ENCODE measurements at regions not wholly inside any gene's neighbourhood (a gene's known extent, or its start where the extent isn't known, plus 50 kb on each side); places are given as distances from the start of the nearest gene placed in this dataset.

GRCh38 chr7:25666671-25667060, 438.4 kb upstream of the NPVF start:
- intact Hi-C loops (cut with DNase I): no loop called here

DNA sequence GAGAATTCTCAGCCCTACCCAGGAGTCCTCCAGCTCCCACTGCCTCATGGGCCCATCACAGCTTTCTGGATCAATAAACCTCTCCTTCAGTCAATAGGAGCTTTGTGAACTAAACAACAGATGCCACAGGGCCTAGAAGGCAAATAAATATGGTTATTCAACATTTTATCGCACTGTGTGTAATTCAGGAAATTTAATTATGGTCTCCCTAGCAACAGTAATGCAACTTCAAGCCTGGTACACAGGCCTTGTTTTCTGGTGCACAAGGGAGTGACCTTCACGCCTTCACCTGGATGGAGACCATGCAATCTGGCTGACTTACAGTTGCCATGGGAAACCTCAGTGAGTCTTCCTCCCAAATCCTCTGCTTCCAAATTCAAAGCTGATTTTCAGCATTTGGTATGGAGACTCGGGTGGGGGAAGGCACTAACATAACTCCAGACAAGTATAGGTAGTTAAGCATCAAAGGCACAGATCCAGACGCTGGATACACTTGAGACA, 441.0 kb upstream of the NPVF start:
- no peaks in the 10 kb centered on the region for H3K27me3 ChIP-seq
- H3K9me3 ChIP-seq: no peaks in the 10 kb centered on the region
- ATAC-seq (no peak), DNase-seq (no peak)
- no peaks in the 10 kb centered on the region for H3K36me3 ChIP-seq
- WGBS (ENCODE audit: insufficient coverage, low coverage, low lambda C conversion rate, missing lambda C conversion rate): 59% methylated on average over 4 of the region's 4 CpGs
- H3K4me3 ChIP-seq: no peak overlapping the region
- no peak for TF ChIP-seq POLR2A (IDR thresholded peaks at IDR 0.05)
- TF ChIP-seq, protein P1, sequence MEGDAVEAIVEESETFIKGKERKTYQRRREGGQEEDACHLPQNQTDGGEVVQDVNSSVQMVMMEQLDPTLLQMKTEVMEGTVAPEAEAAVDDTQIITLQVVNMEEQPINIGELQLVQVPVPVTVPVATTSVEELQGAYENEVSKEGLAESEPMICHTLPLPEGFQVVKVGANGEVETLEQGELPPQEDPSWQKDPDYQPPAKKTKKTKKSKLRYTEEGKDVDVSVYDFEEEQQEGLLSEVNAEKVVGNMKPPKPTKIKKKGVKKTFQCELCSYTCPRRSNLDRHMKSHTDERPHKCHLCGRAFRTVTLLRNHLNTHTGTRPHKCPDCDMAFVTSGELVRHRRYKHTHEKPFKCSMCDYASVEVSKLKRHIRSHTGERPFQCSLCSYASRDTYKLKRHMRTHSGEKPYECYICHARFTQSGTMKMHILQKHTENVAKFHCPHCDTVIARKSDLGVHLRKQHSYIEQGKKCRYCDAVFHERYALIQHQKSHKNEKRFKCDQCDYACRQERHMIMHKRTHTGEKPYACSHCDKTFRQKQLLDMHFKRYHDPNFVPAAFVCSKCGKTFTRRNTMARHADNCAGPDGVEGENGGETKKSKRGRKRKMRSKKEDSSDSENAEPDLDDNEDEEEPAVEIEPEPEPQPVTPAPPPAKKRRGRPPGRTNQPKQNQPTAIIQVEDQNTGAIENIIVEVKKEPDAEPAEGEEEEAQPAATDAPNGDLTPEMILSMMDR (IDR thresholded peaks at IDR 0.05): no peak
- no peak overlapping the region for H3K27ac ChIP-seq
- no peaks in the 10 kb centered on the region for H3K4me1 ChIP-seq
- intact Hi-C loops (cut with DNase I): no loop called here

More at GRCh38 chr7:25666671-25667060, 438.4 kb upstream of the NPVF start:
- Histone ChIP-seq H3K27me3 (no peaks in the 10 kb centered on the region), H3K27ac (no peak overlapping the region), H3K4me1 (no peaks in the 10 kb centered on the region), H3K9me3 (no peaks in the 10 kb centered on the region), H3K4me3 (no peak overlapping the region), H3K36me3 (no peaks in the 10 kb centered on the region)
- no peak for ATAC-seq
- DNase-seq: no peak
- WGBS (ENCODE audit: insufficient coverage, low coverage, low lambda C conversion rate, missing lambda C conversion rate): 41% methylated on average over 2 of the region's 2 CpGs
- TF ChIP-seq, protein P1 (IDR thresholded peaks at IDR 0.05): no peak
- TF ChIP-seq POLR2A (IDR thresholded peaks at IDR 0.05): no peak

GRCh38 chr7:25669961-25670841, 441.9 kb upstream of the NPVF start:
- no peaks in the 10 kb centered on the region for H3K36me3 ChIP-seq
- TF ChIP-seq, protein P1 (IDR thresholded peaks at IDR 0.05): no peak
- no peak for TF ChIP-seq POLR2A (IDR thresholded peaks at IDR 0.05)
- H3K27me3 ChIP-seq: no peaks in the 10 kb centered on the region
- H3K4me1 ChIP-seq: no peaks in the 10 kb centered on the region
- ATAC-seq (no peak), DNase-seq (no peak)
- H3K27ac ChIP-seq: no peak overlapping the region
- no peak overlapping the region for H3K4me3 ChIP-seq
- WGBS (ENCODE audit: insufficient coverage, low coverage, low lambda C conversion rate, missing lambda C conversion rate): 45% methylated on average over 12 of the region's 13 CpGs
- intact Hi-C loops (cut with DNase I): no loop called here
- no peaks in the 10 kb centered on the region for H3K9me3 ChIP-seq

DNA sequence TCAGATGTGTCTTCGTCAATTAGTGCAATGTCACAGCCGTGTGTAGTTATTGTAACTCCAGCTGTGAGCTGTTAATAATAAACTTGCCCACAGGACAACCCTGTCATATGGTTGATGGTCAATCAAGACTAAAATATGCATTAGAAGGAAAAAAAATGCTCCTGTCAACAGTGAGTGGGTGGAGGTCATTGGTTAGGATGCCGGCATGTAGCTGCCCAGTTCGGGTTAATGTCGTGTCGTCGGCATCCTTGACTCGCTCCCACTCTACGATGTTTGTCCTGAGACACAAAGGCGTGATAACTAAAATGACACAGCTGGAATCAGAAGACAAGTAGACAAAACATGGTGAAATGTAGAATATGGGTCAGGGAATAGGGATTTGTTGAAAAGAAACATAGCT, 442.8 kb upstream of the NPVF start:
- DNase-seq (no peak), ATAC-seq (no peak)
- no peak overlapping the region for H3K27ac ChIP-seq
- intact Hi-C loops (cut with DNase I): no loop called here
- H3K9me3 ChIP-seq: no peaks in the 10 kb centered on the region
- no peaks in the 10 kb centered on the region for H3K27me3 ChIP-seq
- no peak overlapping the region for H3K4me3 ChIP-seq
- no peaks in the 10 kb centered on the region for H3K36me3 ChIP-seq
- no peaks in the 10 kb centered on the region for H3K4me1 ChIP-seq
- 22% methylated on average over 10 of the region's 10 CpGs for WGBS (ENCODE audit: insufficient coverage, low coverage, low lambda C conversion rate, missing lambda C conversion rate)
- TF ChIP-seq, protein P1 (IDR thresholded peaks at IDR 0.05): no peak
